C4-2B (cell line): ENCODE measurements at regions not wholly inside any gene's neighbourhood (a gene's known extent, or its start where the extent isn't known, plus 50 kb on each side); places are given as distances from the start of the nearest gene placed in this dataset.

Experiments
- CTCF ChIP-seq: fragments of 450-650 bp; conservative IDR thresholded peaks from 2 replicates; pipeline ENCODE4 v1.5.1; 2017; ENCODE audit warnings: mild to moderate bottlenecking
- ZFX ChIP-seq: fragments of 450-650 bp; IDR thresholded peaks from 2 replicates; pipeline ENCODE4 v1.6.1; 2017

GRCh38 chr15:22258398-22259150 lies 178.2 kb downstream of the OR4M2 start:
- TF ChIP-seq CTCF (no peak), ZFX (no peak)
